GM18858 (cell line): ENCODE measurements at regions not wholly inside any gene's neighbourhood (a gene's known extent, or its start where the extent isn't known, plus 50 kb on each side); places are given as distances from the start of the nearest gene placed in this dataset.

Experiments used
- ATAC-seq: cut with Tn5 transposase; IDR thresholded peaks from one replicate; pipeline ENCODE4 v1.9.1; 2021; ENCODE audit not compliant: unreplicated experiment

GRCh38 chr12:21713133-21713532 lies 55.5 kb upstream of the LDHB start:
- no peak for ATAC-seq

GRCh38 chr12:21710958-21711775 lies 53.5 kb upstream of the LDHB start:
- peak; percentile 62 for ATAC-seq
